Activated CD4-positive, alpha-beta memory T cell treated with anti-CD3 and anti-CD28 coated beads, Interleukin-2, amount 10 ng/mL, durations not matched to agents 7 days and 5 days (primary cell): ENCODE measurements at regions not wholly inside any gene's neighbourhood (a gene's known extent, or its start where the extent isn't known, plus 50 kb on each side); places are given as distances from the start of the nearest gene placed in this dataset.

Experiments used
- CTCF ChIA-PET: fragments of 350-600 bp; sonication (Branson Sonifier 250); formaldehyde crosslinking; loops from one replicate; lab custom pipeline; 2021; ENCODE audit warnings: antibody characterized with exemption, inconsistent platforms; lab: Charles Lee
- POLR2A ChIA-PET: fragments of 350-600 bp; sonication (Branson Sonifier 250); formaldehyde crosslinking; loops from one replicate; lab custom pipeline; 2021; ENCODE audit warnings: antibody characterized with exemption; lab: Charles Lee
- DNase-seq: peaks from one replicate; pipeline ENCODE4 v3.0.0-alpha.2; 2020
- H3K27ac Mint-ChIP-seq: one replicate; pipeline ENCODE4 v1.8.0; 2021; ENCODE audit warnings: mild to moderate bottlenecking, mixed read lengths
- H3K27me3 Mint-ChIP-seq: one replicate; pipeline ENCODE4 v1.8.0; 2021; ENCODE audit warnings: mixed read lengths
- H3K36me3 Mint-ChIP-seq: one replicate; pipeline ENCODE4 v1.8.0; 2021; ENCODE audit warnings: low read depth, mixed read lengths
- H3K4me1 Mint-ChIP-seq: one replicate; pipeline ENCODE4 v1.8.0; 2021; ENCODE audit warnings: mixed read lengths
- H3K4me3 Mint-ChIP-seq: one replicate; pipeline ENCODE4 v1.8.0; 2021; ENCODE audit warnings: mild to moderate bottlenecking, mixed read lengths
- H3K9me3 Mint-ChIP-seq: one replicate; pipeline ENCODE4 v1.8.0; 2021; ENCODE audit warnings: mixed read lengths

DNA sequence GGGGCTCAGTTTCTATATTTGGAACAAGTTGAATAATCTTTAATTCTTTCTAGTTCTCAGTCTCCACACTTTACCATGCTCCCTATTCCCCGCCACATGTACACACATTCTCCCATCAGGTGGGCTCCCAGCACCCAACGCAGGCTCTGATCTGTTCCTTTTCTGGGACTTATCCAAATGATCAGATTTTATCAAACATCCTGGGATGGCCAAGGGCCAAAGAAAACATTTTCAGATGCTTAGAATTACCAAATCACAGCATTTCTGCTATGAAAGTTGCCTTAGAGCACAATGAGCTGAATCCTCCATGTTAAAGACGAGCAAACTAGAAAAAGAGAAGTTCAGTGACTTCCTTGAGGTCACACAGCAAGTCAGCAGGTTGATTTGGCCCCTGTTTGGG lies 153.4 kb downstream of the SEC61B start:
- ChIA-PET CTCF (no interaction called here), POLR2A (no interaction called here)
- H3K36me3 Mint-ChIP-seq, result no peaks in the 10 kb centered on the region
- no peak for DNase-seq
- H3K27me3 Mint-ChIP-seq, result peaks cover 17% of the 10 kb centered on the region
- no peaks in the 10 kb centered on the region for H3K9me3 Mint-ChIP-seq
- H3K27ac Mint-ChIP-seq, result no peak overlapping the region
- no peaks in the 10 kb centered on the region for H3K4me1 Mint-ChIP-seq
- H3K4me3 Mint-ChIP-seq, result no peak overlapping the region

DNA sequence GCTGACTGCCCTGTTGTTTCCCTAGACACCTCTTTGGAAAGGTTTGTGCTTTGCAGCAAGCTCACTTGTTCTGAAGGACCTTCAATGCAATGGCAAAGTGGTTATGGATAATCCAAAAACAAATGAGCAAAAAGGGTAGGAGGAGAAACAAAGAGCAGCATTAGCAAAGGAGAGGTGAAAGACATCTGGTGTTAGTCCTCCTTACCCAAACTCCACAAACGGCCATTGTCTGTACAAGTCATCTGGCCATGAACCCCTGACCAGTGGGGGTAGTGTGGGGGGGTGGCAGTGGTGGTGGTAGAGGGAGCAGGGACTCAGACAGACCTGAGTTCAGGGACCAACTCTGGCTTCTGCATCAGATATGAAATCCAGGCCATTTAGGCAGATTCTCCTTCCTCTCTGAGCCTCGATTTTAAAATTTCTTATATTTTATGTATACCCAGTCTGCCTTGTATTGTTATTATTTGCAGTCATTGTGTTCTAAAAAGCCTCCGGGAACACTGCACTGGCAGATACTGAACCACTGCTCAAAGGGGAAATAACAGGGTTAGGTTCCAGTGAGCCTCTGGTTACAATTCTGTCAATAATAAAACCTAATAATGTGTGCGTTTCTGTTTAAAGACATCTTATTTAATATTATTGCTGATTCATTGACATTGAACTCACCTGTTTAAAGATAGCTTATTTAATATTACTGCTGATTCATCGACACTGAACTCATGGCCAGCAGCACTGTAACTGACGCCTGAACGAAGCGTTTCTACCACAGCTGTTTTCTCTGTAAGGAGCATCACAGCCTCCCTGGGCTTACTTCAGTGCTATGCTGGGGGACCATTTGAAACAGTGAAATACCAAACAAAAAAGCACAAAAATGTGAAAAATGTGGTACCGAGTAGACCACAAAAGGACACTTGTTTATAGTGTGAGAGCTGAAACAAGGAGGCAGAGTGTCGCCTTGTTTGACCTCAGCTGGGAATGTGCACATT lies 156.0 kb downstream of the SEC61B start:
- DNase-seq, result no peak
- peaks cover 32% of the 10 kb centered on the region for H3K27me3 Mint-ChIP-seq
- ChIA-PET CTCF (no interaction called here), POLR2A (no interaction called here)
- H3K36me3 Mint-ChIP-seq, result no peaks in the 10 kb centered on the region
- H3K9me3 Mint-ChIP-seq, result no peaks in the 10 kb centered on the region
- H3K27ac Mint-ChIP-seq, result no peak overlapping the region
- no peaks in the 10 kb centered on the region for H3K4me1 Mint-ChIP-seq
- no peak overlapping the region for H3K4me3 Mint-ChIP-seq

DNA sequence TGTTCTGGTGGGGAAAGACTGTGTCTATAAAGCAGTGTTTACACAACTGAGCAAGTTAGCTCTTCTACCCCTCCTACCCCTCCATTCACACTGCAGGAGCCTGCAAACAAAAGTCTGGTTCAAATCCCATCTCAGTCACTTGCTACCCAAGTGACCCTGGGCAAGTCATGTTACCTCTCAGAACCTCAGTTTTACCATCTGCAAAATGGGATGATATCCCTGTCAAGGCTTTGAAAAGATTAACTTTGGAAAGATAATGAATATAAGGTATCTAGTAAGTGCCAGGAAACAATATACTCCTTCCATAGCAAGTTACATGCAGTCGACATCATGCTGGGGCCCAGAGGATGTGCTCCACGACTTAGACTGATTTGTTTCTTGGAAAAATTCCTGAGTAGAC lies 161.5 kb downstream of the SEC61B start:
- Mint-ChIP-seq H3K36me3 (no peaks in the 10 kb centered on the region), H3K9me3 (no peaks in the 10 kb centered on the region), H3K27ac (no peak overlapping the region), H3K27me3 (peaks cover 34% of the 10 kb centered on the region), H3K4me1 (no peaks in the 10 kb centered on the region), H3K4me3 (no peak overlapping the region)
- no peak for DNase-seq
- ChIA-PET CTCF (no interaction called here), POLR2A (no interaction called here)

DNA sequence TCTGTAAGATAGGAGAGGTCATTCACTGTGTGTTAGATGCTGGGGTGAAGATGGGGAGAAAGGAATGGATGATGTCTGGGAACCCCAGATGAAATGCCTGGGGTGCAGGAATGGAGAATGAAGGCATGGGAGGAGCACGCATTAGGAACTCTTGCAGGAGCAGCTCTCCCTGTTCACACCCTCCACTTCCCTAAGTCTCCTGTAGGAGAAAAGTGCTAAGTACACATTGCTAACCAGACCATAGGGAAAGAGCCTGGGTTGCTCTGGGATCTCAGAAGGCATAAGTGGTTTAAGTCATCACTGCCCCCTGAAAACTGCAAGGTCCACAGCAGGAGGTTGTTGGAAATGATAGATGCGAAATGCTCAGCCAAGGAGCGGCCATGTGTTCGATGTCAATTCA lies 163.1 kb downstream of the SEC61B start:
- ChIA-PET CTCF (no interaction called here), POLR2A (no interaction called here)
- H3K4me1 Mint-ChIP-seq, result no peaks in the 10 kb centered on the region

DNA sequence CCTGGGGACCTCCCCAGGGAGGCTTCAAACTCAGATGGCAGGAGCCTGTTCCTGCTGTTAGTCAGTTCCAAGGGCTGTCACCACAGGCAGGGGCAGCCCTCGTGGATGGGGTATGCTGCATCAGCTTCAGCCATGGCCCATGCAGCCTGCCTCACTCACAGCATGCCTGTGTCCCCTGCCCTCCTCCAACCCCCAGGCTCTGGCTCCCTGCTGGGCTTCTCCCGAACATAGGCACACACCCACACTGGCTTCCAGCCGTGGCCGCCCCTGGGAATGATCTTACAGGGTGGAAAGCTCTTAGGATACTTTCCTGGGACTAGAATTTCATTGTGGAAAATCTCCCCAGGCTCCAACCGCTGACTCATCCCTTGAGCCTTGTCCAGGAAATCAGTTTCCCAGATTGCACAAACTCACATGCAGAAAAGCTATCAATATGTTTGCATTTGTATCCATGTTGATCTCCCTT lies 163.8 kb downstream of the SEC61B start:
- Mint-ChIP-seq H3K27me3 (peaks cover 28% of the 10 kb centered on the region), H3K4me1 (no peaks in the 10 kb centered on the region), H3K4me3 (no peak overlapping the region), H3K36me3 (no peaks in the 10 kb centered on the region), H3K27ac (no peak overlapping the region), H3K9me3 (no peaks in the 10 kb centered on the region)
- ChIA-PET CTCF (no interaction called here), POLR2A (no interaction called here)
- no peak for DNase-seq

More for the DNA sequence above, 163.1 kb downstream of the SEC61B start:
- Mint-ChIP-seq H3K9me3 (no peaks in the 10 kb centered on the region), H3K4me3 (no peak overlapping the region), H3K36me3 (no peaks in the 10 kb centered on the region), H3K27me3 (peaks cover 34% of the 10 kb centered on the region), H3K27ac (no peak overlapping the region)
- no peak for DNase-seq

DNA sequence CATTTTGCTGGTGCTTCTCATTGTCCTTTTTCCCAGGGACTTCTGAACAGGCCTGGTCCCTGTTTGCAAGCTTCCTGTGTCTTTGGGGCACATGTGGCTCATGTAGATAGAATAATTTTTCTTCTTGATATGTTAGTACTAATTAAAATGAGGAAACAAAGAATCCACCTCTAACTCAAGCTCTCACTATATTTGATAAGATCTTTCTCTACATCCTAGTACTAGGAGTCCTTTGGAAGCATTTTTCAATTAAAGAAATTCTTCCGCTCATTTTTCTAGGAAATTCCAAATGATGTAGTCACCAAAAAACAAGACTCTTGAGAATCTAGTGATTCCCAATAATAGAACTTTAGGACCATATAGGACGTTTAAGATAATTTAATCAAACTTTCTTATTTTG lies 165.3 kb downstream of the SEC61B start:
- peaks cover 13% of the 10 kb centered on the region for H3K27me3 Mint-ChIP-seq
- no peaks in the 10 kb centered on the region for H3K4me1 Mint-ChIP-seq
- no peak overlapping the region for H3K4me3 Mint-ChIP-seq
- H3K36me3 Mint-ChIP-seq, result no peaks in the 10 kb centered on the region
- ChIA-PET CTCF (no interaction called here), POLR2A (no interaction called here)
- DNase-seq, result no peak
- H3K9me3 Mint-ChIP-seq, result no peaks in the 10 kb centered on the region
- no peak overlapping the region for H3K27ac Mint-ChIP-seq

DNA sequence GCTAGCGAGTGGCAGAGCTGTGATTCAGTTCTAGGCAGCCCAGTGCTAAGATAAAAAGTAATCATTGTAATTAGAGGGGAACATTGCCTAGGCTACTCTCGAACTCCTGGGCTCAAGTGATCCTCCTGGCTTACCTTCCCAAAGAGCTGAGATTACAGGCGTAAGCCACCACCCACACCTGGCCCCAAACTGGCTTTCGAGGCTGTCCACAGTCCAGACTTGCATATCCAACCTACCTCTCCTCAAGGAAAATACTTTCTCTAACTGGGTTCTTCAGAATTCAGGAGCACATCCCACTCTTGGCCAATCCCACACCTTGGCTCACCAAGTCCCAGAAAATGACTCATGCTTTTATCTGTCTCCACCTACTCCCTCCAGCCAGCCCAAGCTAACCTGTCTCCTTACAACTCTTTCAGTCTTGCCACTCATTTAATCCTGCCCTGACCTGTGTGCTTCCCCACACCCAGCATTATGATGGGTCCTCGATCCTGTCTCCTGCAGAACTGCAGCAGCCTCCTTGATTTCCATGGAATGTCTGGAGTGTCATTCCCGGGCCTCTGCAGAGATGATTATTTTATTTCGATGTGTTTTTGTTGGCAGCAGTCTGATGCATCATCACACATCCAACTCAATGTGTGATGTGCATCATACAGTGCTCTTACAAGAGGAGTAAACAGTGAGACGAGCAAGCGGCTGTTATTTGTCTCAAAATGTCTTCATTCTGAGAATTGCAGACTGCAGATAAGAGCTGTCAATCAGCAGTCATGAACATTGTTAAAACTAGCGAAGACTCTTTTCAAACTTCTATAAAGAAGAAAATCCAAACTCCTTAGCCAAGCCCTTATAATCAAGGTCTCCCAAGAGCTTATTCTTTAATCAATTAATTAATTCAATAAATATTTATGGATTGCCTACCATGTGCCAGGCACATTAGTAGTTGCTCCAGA lies 167.3 kb downstream of the SEC61B start:
- H3K27ac Mint-ChIP-seq, result no peak overlapping the region
- H3K4me3 Mint-ChIP-seq, result no peak overlapping the region
- ChIA-PET CTCF (no interaction called here), POLR2A (no interaction called here)
- peaks cover 6% of the 10 kb centered on the region for H3K27me3 Mint-ChIP-seq
- H3K4me1 Mint-ChIP-seq, result no peaks in the 10 kb centered on the region
- no peaks in the 10 kb centered on the region for H3K9me3 Mint-ChIP-seq
- no peaks in the 10 kb centered on the region for H3K36me3 Mint-ChIP-seq
- no peak for DNase-seq

DNA sequence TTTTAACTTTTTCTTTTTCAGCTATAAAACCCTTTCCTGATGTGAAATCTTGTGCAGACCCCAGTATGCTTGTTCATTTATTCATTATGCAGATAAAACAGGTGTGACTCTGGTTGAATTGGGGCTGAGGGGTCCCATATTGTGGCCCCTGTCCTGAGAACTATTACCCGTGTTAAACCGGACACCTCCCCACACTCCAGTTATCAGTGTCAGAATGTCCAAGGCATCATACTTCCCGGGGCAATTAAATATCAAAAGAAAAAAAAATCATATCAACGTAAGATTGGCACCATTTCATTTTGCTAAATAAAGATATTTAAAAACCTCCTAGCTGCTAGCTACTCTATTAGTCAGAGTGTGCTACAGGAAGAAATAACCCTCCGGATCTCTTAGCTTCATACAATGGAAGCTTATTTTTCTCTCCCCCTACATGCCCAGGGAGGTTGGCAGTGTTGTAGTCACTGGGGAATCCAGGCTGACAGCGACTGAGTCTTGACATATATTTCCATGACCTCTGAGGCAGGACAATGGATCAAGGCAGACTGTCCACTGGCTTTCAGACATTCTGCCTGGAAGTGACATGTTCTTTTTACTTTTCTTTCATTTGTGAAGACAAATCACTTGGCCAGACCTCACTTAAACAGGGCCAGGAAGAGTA lies 170.0 kb downstream of the SEC61B start:
- no peak overlapping the region for H3K27ac Mint-ChIP-seq
- ChIA-PET POLR2A (no interaction called here), CTCF (no interaction called here)

DNA sequence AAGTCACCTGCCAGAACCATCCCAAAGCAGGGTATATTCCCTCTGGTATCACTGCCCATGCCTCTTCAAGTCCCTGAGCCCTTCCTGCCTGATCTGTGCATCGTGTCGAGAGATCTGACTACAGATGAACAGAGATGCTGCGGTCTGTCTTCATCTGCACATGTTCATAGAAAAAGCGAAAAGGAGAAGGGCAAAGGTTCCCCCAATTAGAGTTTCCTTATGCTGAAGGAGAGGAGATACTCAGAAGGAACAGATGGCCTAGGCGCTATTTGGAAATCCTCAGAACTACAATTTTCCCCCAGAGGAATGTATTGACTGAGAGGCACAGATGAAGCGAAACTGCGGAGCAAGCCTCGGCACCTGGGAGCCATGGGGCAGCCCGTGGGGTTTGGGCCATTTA lies 170.9 kb downstream of the SEC61B start:
- ChIA-PET CTCF (no interaction called here), POLR2A (no interaction called here)
- Mint-ChIP-seq H3K27ac (no peak overlapping the region), H3K4me3 (no peak overlapping the region), H3K36me3 (no peaks in the 10 kb centered on the region), H3K9me3 (no peaks in the 10 kb centered on the region), H3K4me1 (no peaks in the 10 kb centered on the region), H3K27me3 (no peaks in the 10 kb centered on the region)
- no peak for DNase-seq

More for the DNA sequence above, 170.0 kb downstream of the SEC61B start:
- no peaks in the 10 kb centered on the region for H3K36me3 Mint-ChIP-seq
- H3K4me3 Mint-ChIP-seq, result no peak overlapping the region
- H3K9me3 Mint-ChIP-seq, result no peaks in the 10 kb centered on the region
- no peaks in the 10 kb centered on the region for H3K4me1 Mint-ChIP-seq
- H3K27me3 Mint-ChIP-seq, result no peaks in the 10 kb centered on the region
- DNase-seq, result no peak

DNA sequence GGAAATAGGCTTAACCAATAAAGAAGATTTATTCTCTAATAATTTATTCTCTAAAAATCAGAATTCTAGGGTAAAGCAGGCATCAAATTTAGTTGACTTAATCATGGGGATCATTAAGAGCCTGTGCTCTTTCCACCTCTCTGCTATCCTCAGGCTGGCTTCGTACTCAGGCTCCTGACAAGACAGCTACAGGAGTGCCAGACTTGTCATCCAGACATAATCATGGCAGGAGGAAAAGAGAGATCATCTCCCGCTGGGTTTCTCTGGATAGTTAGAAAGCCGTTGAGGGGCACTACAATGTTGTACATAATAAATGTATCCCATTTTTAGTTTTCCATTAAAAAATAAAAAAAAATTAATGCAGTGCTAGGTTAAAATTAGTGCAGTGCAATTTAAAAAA lies 171.9 kb downstream of the SEC61B start:
- no peak for DNase-seq
- H3K9me3 Mint-ChIP-seq, result no peaks in the 10 kb centered on the region

DNA sequence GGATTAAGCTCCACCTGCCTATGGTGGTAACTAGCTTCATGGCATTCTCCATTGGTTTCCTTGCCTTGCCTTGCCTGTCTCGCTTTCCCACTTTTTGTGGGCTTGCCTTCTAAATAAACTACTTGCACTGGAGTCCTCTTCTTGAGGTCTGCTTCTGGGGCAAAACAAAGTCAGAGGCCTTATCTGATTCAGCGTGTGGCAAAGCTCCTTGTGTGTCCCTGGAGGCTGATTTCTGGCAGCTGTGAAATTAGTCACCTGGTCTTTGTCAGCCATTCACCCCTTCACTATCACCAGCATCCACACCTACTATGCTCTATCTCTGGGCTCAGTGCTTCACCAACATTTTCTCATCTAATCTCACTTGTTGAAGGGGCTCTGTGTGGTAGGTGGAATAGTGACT lies 176.2 kb downstream of the SEC61B start:
- Mint-ChIP-seq H3K27ac (no peak overlapping the region), H3K36me3 (no peaks in the 10 kb centered on the region), H3K9me3 (no peaks in the 10 kb centered on the region), H3K4me3 (no peak overlapping the region), H3K27me3 (peaks cover 9% of the 10 kb centered on the region), H3K4me1 (no peaks in the 10 kb centered on the region)
- CTCF ChIA-PET, result no interaction called here
- DNase-seq, result no peak
- POLR2A ChIA-PET, result no interaction called here

More for the DNA sequence above, 171.9 kb downstream of the SEC61B start:
- Mint-ChIP-seq H3K27me3 (no peaks in the 10 kb centered on the region), H3K36me3 (no peaks in the 10 kb centered on the region), H3K4me1 (no peaks in the 10 kb centered on the region), H3K4me3 (no peak overlapping the region), H3K27ac (no peak overlapping the region)
- CTCF ChIA-PET, result no interaction called here
- POLR2A ChIA-PET, result no interaction called here

DNA sequence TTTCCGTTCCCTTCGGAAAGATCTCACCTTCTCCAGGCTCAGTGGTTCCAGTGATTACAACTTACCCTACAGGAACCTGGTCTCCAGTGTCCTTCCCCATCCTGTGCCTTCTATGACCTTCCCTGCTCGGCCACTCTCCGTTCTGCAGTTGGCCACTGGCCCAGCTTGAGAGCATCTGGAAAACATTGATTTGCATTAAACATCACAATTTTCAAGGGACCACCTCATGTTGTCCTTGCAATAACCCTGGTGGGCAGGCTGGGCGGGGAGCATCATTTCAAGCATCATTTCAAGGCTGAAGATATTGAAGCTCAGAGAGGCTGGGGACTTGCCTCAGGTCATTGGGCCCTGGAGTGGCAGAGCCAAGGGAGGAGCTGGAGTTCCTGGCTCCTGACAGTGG lies 177.4 kb downstream of the SEC61B start:
- ChIA-PET CTCF (no interaction called here), POLR2A (no interaction called here)
- Mint-ChIP-seq H3K36me3 (no peaks in the 10 kb centered on the region), H3K9me3 (no peaks in the 10 kb centered on the region), H3K4me3 (no peak overlapping the region), H3K27ac (no peak overlapping the region), H3K27me3 (peaks cover 12% of the 10 kb centered on the region), H3K4me1 (no peaks in the 10 kb centered on the region)
- DNase-seq, result no peak
